CD4-positive, alpha-beta memory T cell (primary cell): ENCODE measurements at regions not wholly inside any gene's neighbourhood (a gene's known extent, or its start where the extent isn't known, plus 50 kb on each side); places are given as distances from the start of the nearest gene placed in this dataset.
A peak's percentile ranks its signal among the peaks of the same experiment; 100 is the strongest.

Experiments used
- CTCF ChIA-PET: fragments of 350-600 bp; sonication (Branson Sonifier 250); formaldehyde crosslinking; loops from one replicate; lab custom pipeline; 2021; ENCODE audit warnings: inconsistent platforms; ENCODE audit not compliant: partially characterized antibody; lab: Charles Lee
- POLR2A ChIA-PET: fragments of 350-600 bp; sonication (Branson Sonifier 250); formaldehyde crosslinking; loops from one replicate; lab custom pipeline; 2021; ENCODE audit not compliant: partially characterized antibody; lab: Charles Lee
- DNase-seq, 5 donors: peaks; one replicate each; pipeline versions ENCODE4 v3.0.0 to v3.0.0-alpha.2; 2020 to 2022; ENCODE audit warnings: mixed read lengths in 1 of 5
- H3K27ac ChIP-seq: one replicate; pipeline ENCODE4 v1.7.0; 2013; ENCODE audit warnings: low read depth, low read length
- H3K27me3 ChIP-seq: 2 replicates; pipeline ENCODE4 v1.7.0; 2013; ENCODE audit warnings: mild to moderate bottlenecking, low read length, moderate library complexity; ENCODE audit not compliant: insufficient read depth
- H3K36me3 ChIP-seq: 2 replicates; pipeline ENCODE4 v1.7.0; 2013; ENCODE audit warnings: mild to moderate bottlenecking, low read length, moderate library complexity; ENCODE audit not compliant: insufficient read depth
- H3K4me1 ChIP-seq: 2 replicates; pipeline ENCODE4 v1.7.0; 2013; ENCODE audit warnings: mild to moderate bottlenecking, low read length, moderate library complexity; ENCODE audit not compliant: insufficient read depth
- H3K4me3 ChIP-seq, 2 donors: one replicate each; pipeline ENCODE4 v1.7.0; 2013; ENCODE audit warnings: low read length in 2 of 2, mild to moderate bottlenecking in 1 of 2
- H3K9me3 ChIP-seq, 2 donors: one replicate each; pipeline ENCODE4 v1.7.0; 2013; ENCODE audit warnings: low read length in 2 of 2, control low read depth in 1 of 2; ENCODE audit not compliant: control insufficient read depth in 1 of 2
- H3K27ac Mint-ChIP-seq, 7 donors: one replicate each; pipeline ENCODE4 v1.8.0; 2020 to 2021; ENCODE audit warnings: mixed read lengths in 7 of 7, mild to moderate bottlenecking in 6 of 7, inconsistent platforms in 3 of 7, moderate library complexity in 3 of 7
- H3K27me3 Mint-ChIP-seq, 2 donors: one replicate each; pipeline ENCODE4 v1.8.0; 2020 to 2021; ENCODE audit warnings: mixed read lengths in 2 of 2
- H3K36me3 Mint-ChIP-seq, 2 donors: one replicate each; pipeline ENCODE4 v1.8.0; 2020 to 2021; ENCODE audit warnings: mixed read lengths in 2 of 2, inconsistent platforms in 1 of 2, mild to moderate bottlenecking in 1 of 2
- H3K4me1 Mint-ChIP-seq, 4 donors: one replicate each; pipeline ENCODE4 v1.8.0; 2020 to 2021; ENCODE audit warnings: mixed read lengths in 4 of 4, mild to moderate bottlenecking in 1 of 4
- H3K4me3 Mint-ChIP-seq, 8 donors: one replicate each; pipeline ENCODE4 v1.8.0; 2020 to 2021; ENCODE audit warnings: mixed read lengths in 8 of 8, mild to moderate bottlenecking in 7 of 8, moderate library complexity in 6 of 8, inconsistent platforms in 3 of 8
- H3K9me3 Mint-ChIP-seq, 8 donors: one replicate each; pipeline ENCODE4 v1.8.0; 2020 to 2021; ENCODE audit warnings: mixed read lengths in 8 of 8, mild to moderate bottlenecking in 5 of 8, inconsistent platforms in 3 of 8, moderate library complexity in 1 of 8
- intact Hi-C: fragments of 100-400 bp; cut with micrococcal nuclease; formaldehyde crosslinking; loops from one replicate; pipeline ENCODE4 v1.15.1; 2023

- intact Hi-C loops: loop anchor here (1.0 to 10.0 kb wide), 8 partner anchors 39 to 1639 kb away; partner anchors contain the start of gene LTV1
- Mint-ChIP-seq H3K36me3 (peaks cover 10 to 13% of the 10 kb centered on the region in 2 donors), H3K27ac (no peak overlapping the region), H3K4me1 (peaks cover 13 to 35% (median 20%) of the 10 kb centered on the region in 4 donors), H3K9me3 (no peaks in the 10 kb centered on the region), H3K27me3 (no peaks in the 10 kb centered on the region), H3K4me3 (no peak overlapping the region)
- H3K4me1 ChIP-seq: no peaks in the 10 kb centered on the region
- H3K27ac ChIP-seq: no peak overlapping the region
- ChIA-PET CTCF (interaction anchor here (0.7 to 6.9 kb wide), 33 partner anchors 7 to 906 kb away, joined by 3 to 86 read pairs (median 4); partner anchors contain the start of genes FUCA2 and LTV1), POLR2A (interaction anchor here (1.1 to 1.7 kb wide), 9 partner anchors 20 to 488 kb away, joined by 3 to 9 read pairs (median 5); partner anchors contain the start of genes ADAT2, FUCA2 and LTV1)
- no peaks in the 10 kb centered on the region for H3K27me3 ChIP-seq
- no peaks in the 10 kb centered on the region for H3K36me3 ChIP-seq
- H3K9me3 ChIP-seq: no peaks in the 10 kb centered on the region
- H3K4me3 ChIP-seq: no peak overlapping the region
- no peak for DNase-seq
These were observed 64.4 kb upstream of the FUCA2 start for GRCh38 chr6:143575901-143576426.

GRCh38 chr6:143575440-143575839 lies 63.9 kb upstream of the FUCA2 start:
- CTCF ChIA-PET: interaction anchor here (0.6 to 6.9 kb wide), 37 partner anchors 8 to 1101 kb away, joined by 3 to 86 read pairs (median 3); partner anchors contain the start of genes FUCA2 and LTV1
- Histone ChIP-seq H3K9me3 (no peaks in the 10 kb centered on the region), H3K27ac (no peak overlapping the region), H3K4me3 (no peak overlapping the region), H3K27me3 (no peaks in the 10 kb centered on the region), H3K36me3 (no peaks in the 10 kb centered on the region), H3K4me1 (no peaks in the 10 kb centered on the region)
- POLR2A ChIA-PET: interaction anchor here (0.6 to 1.7 kb wide), 12 partner anchors 20 to 489 kb away, joined by 3 to 9 read pairs (median 4); partner anchors contain the start of genes ADAT2, FUCA2 and LTV1
- H3K27ac Mint-ChIP-seq: peak overlapping the region in 4 of 7 donors; percentile 22 to 43 (median 32)
- no peak overlapping the region for H3K4me3 Mint-ChIP-seq
- peaks cover 11 to 35% (median 19%) of the 10 kb centered on the region in 4 donors for H3K4me1 Mint-ChIP-seq
- intact Hi-C loops: loop anchor here (1.0 to 10.0 kb wide), 8 partner anchors 39 to 1639 kb away; partner anchors contain the start of gene LTV1
- H3K27me3 Mint-ChIP-seq: no peaks in the 10 kb centered on the region
- H3K36me3 Mint-ChIP-seq: peaks cover 10 to 13% of the 10 kb centered on the region in 2 donors
- no peaks in the 10 kb centered on the region for H3K9me3 Mint-ChIP-seq
- peak; percentile 54 to 72 (median 68) for DNase-seq

GRCh38 chr6:143570147-143570853 lies 58.8 kb upstream of the FUCA2 start:
- H3K4me3 Mint-ChIP-seq: no peak overlapping the region
- intact Hi-C loops: loop anchor here (10.0 kb wide), 1 partner anchor 1645 kb away; no protein-coding TSS in a partner anchor
- no peaks in the 10 kb centered on the region for H3K9me3 ChIP-seq
- no peaks in the 10 kb centered on the region for H3K27me3 ChIP-seq
- H3K4me1 ChIP-seq: peaks cover 22% of the 10 kb centered on the region
- peak in 1 of 5 donors; percentile 47 for DNase-seq
- ChIA-PET POLR2A (interaction anchor here (0.8 to 1.2 kb wide), 2 partner anchors 18 to 24 kb away, joined by 3 read pairs; no protein-coding TSS in a partner anchor), CTCF (interaction anchor here (1.1 to 6.9 kb wide), 2 partner anchors 22 to 442 kb away, joined by 3 to 86 read pairs; no protein-coding TSS in a partner anchor)
- no peaks in the 10 kb centered on the region for H3K9me3 Mint-ChIP-seq
- peak overlapping the region; percentile 1 to 74 (median 57) for H3K27ac Mint-ChIP-seq
- H3K27me3 Mint-ChIP-seq: no peaks in the 10 kb centered on the region
- H3K4me3 ChIP-seq: no peak overlapping the region
- no peaks in the 10 kb centered on the region for H3K36me3 ChIP-seq
- peaks cover 27 to 58% (median 39%) of the 10 kb centered on the region in 4 donors for H3K4me1 Mint-ChIP-seq
- no peak overlapping the region for H3K27ac ChIP-seq
- peaks cover 0 to 2% of the 10 kb centered on the region in 2 donors for H3K36me3 Mint-ChIP-seq

GRCh38 chr6:143569040-143569439 lies 57.5 kb upstream of the FUCA2 start:
- Mint-ChIP-seq H3K4me3 (no peak overlapping the region), H3K9me3 (no peaks in the 10 kb centered on the region), H3K36me3 (peaks cover 0 to under 1% of the 10 kb centered on the region in 2 donors), H3K27me3 (no peaks in the 10 kb centered on the region), H3K27ac (peak overlapping the region; percentile 7 to 74 (median 40)), H3K4me1 (peaks cover 29 to 60% (median 38%) of the 10 kb centered on the region in 4 donors)
- no peaks in the 10 kb centered on the region for H3K9me3 ChIP-seq
- ChIA-PET CTCF (interaction anchor here (0.6 to 4.1 kb wide), 7 partner anchors 9 to 445 kb away, joined by 3 to 21 read pairs (median 3); partner anchors contain the start of gene FUCA2), POLR2A (interaction anchor here (0.9 kb wide), 1 partner anchor 56 kb away, joined by 4 read pairs; no protein-coding TSS in a partner anchor)
- H3K4me1 ChIP-seq: peaks cover 22% of the 10 kb centered on the region
- no peak overlapping the region for H3K4me3 ChIP-seq
- intact Hi-C loops: no loop called here
- no peaks in the 10 kb centered on the region for H3K36me3 ChIP-seq
- peak in 1 of 5 donors; percentile 41 for DNase-seq
- H3K27me3 ChIP-seq: no peaks in the 10 kb centered on the region
- no peak overlapping the region for H3K27ac ChIP-seq

- ChIA-PET POLR2A (no interaction called here), CTCF (interaction anchor here (2.1 kb wide), 1 partner anchor 11 kb away, joined by 15 read pairs; no protein-coding TSS in a partner anchor)
- Histone ChIP-seq H3K36me3 (no peaks in the 10 kb centered on the region), H3K27me3 (no peaks in the 10 kb centered on the region), H3K27ac (no peak overlapping the region), H3K9me3 (no peaks in the 10 kb centered on the region), H3K4me3 (no peak overlapping the region), H3K4me1 (peaks cover 39% of the 10 kb centered on the region)
- H3K4me3 Mint-ChIP-seq: peak overlapping the region in 1 of 8 donors; percentile 16
- no peak overlapping the region for H3K27ac Mint-ChIP-seq
- no peaks in the 10 kb centered on the region for H3K27me3 Mint-ChIP-seq
- H3K9me3 Mint-ChIP-seq: no peaks in the 10 kb centered on the region
- H3K36me3 Mint-ChIP-seq: peaks cover 4 to 15% of the 10 kb centered on the region in 2 donors
- intact Hi-C loops: no loop called here
- H3K4me1 Mint-ChIP-seq: peaks cover 39 to 68% (median 51%) of the 10 kb centered on the region in 4 donors
- no peak for DNase-seq
These were observed 53.0 kb upstream of the FUCA2 start for GRCh38 chr6:143564484-143565017.

- Histone ChIP-seq H3K27ac (no peak overlapping the region), H3K36me3 (no peaks in the 10 kb centered on the region), H3K4me1 (peaks cover 31% of the 10 kb centered on the region), H3K9me3 (no peaks in the 10 kb centered on the region), H3K27me3 (no peaks in the 10 kb centered on the region), H3K4me3 (no peak overlapping the region)
- peaks cover 30 to 65% (median 47%) of the 10 kb centered on the region in 4 donors for H3K4me1 Mint-ChIP-seq
- no peaks in the 10 kb centered on the region for H3K9me3 Mint-ChIP-seq
- ChIA-PET CTCF (interaction anchor here (0.8 to 1.1 kb wide), 2 partner anchors 13 to 20 kb away, joined by 4 read pairs; no protein-coding TSS in a partner anchor), POLR2A (interaction anchor here (0.6 to 1.5 kb wide), 3 partner anchors 12 to 70 kb away, joined by 3 to 4 read pairs (median 3); no protein-coding TSS in a partner anchor)
- H3K27ac Mint-ChIP-seq: peak overlapping the region in 1 of 7 donors; percentile 69
- no peaks in the 10 kb centered on the region for H3K27me3 Mint-ChIP-seq
- peaks cover 10 to 25% of the 10 kb centered on the region in 2 donors for H3K36me3 Mint-ChIP-seq
- H3K4me3 Mint-ChIP-seq: no peak overlapping the region
- intact Hi-C loops: no loop called here
- no peak for DNase-seq
These were observed 50.6 kb upstream of the FUCA2 start for GRCh38 chr6:143562143-143562542.
